Peyer's patch (tissue), 4 donors: ENCODE measurements at regions not wholly inside any gene's neighbourhood (a gene's known extent, or its start where the extent isn't known, plus 50 kb on each side); places are given as distances from the start of the nearest gene placed in this dataset.

Source experiments
- CTCF ChIP-seq, 6 experiments: fragments of 450-650 bp in 4 of 6; fragments of 200-600 bp in 2 of 6; sonication (generic) in 1 of 6; IDR thresholded peaks; one replicate each; pipeline ENCODE4 v1.5.1; 2017 to 2019; ENCODE audit warnings: antibody characterized with exemption in 6 of 6, mild to moderate bottlenecking in 3 of 6, moderate library complexity in 1 of 6
- POLR2A ChIP-seq, 2 donors: fragments of 450-650 bp; IDR thresholded peaks; one replicate each; pipeline ENCODE4 v1.5.1; 2017; ENCODE audit warnings: antibody characterized with exemption in 2 of 2, mild to moderate bottlenecking in 2 of 2, moderate library complexity in 2 of 2

GRCh38 chr14:97564334-97564733, 767.2 kb downstream of the VRK1 start:
- TF ChIP-seq CTCF (IDR thresholded peaks at IDR 0.05) (no peak), POLR2A (IDR thresholded peaks at IDR 0.05) (no peak)
